ENCODE measurements at regions not wholly inside any gene's neighbourhood (a gene's known extent, or its start where the extent isn't known, plus 50 kb on each side); places are given as distances from the start of the nearest gene placed in this dataset.
"Not testable (repeated sequence)": the region's sequence is repeated elsewhere in the genome, so short reads cannot be mapped to it uniquely, and the experiment has no call there.

DNA sequence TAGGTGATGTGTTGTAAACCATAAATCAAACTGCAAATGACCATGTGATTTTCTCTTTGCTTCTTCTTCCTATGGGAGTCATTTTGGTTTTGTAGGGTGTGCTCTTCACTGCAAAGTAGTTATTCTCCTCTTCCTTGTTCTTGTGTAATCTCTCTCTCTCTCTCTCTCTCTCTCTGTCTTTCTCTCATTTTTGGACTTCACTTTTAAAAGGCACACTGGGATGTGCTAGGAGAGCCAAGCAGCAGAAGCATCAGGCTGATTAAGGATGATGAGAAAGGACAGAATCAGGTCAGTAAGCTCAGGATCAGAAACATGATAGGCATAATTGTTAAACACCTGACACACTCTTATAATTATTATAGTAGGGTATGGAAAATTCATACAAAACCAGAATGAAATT is 505.3 kb upstream of the ZNF608 start:
- DNase-seq (ENCODE audit: low read depth in 2 of 2), result no peak

DNA sequence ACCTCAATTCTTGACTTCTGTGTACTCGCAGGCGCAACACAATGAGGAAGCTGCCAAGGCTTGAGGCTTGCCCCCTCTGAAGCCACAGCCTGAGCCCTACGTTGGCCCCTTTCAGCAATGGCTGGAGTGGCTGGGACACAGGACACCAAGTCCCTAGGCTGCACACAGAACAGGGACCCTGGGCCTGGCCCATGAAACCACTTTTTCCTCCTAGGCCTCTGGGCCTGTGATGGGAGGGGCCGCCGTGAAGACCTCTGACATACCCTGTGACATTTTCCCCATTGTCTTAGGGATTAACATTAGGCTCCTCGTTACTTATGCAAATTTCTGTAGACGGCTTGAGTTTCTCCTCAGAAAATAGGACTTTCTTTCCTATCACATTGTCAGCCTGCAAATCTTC is 507.2 kb upstream of the ZNF608 start:
- DNase-seq (ENCODE audit: low read depth in 2 of 2), result not testable (repeated sequence)

DNA sequence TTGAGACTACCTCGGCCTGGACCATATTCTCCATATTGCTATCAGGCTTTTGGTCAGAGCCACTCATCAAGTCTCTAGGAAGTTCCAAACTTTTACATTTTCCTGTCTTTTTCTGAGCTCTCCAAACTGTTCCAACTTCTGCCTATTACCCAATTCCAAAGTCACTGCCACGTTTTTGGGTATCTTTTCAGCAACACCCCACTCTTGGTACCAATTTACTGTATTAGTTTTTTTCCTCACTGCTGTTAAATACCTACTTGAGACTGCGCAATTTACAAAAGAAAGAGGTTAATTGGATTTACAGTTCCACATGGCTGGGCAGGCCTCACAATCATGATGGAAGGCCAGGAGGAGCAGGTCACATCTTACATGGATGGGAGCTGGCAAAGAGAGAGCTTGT is 507.8 kb upstream of the ZNF608 start:
- no peak for DNase-seq (ENCODE audit: low read depth in 2 of 2)

DNA sequence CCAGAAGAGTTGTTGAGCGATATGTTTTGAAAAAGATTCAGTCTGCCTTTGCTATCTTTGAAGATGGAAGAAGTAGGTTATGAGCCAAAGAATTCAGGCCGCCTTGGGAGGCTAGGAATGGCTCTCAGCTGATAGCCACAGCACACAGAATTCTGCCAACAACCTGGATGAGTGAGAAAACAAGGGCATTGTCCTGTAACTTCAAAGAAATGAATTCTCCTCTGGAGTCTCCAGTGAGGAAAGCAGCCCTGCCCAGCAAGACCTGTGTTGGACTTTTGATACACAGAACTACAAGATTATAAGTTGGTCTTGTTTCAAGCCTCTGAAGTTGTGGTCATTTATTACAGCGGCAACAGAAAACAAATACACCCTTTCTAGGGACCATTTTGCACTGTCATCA is 509.9 kb upstream of the ZNF608 start:
- DNase-seq (ENCODE audit: low read depth in 2 of 2), result no peak

DNA sequence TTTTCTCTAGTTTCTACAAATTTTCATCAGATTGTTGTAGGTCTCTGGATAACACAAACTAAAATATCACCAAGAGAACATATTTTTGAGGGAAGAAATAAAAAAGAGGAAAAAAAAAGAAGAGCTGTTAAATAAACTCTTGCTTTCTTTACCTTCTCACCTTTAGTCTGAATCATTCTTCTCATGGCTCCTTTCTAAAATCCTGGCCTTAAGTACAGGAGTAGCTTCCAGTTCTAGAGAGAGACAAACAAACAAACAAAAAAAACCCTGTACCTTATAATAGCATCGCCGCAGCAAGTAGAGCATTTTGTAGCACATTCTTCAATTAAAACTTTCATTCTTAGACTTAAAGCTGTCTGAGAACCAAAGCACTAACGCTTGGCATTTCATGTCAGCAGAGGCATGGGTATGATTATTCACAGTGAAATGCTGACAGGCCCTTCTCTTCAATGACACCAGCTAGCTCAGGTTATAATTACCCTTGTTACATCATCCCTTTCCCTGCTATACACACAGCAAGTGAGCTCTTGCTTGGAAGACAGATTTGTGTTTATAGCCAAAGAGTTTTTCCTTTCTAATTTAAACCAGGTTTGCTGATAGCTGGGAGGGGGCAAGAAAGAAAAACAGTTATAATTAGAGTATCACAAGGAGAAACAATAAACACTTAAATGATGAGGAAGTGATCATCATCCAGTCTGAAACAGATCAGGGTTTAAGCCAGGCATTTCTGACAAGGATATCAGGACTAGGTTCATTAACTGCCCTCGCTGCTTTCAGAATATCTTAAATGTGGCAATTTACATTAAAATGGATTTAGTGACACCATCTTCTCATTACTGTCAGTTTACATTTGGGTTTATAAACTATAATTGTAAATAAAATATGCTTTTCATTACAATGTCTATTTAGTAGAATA is 510.9 kb upstream of the ZNF608 start:
- DNase-seq (ENCODE audit: low read depth in 2 of 2), result no peak

DNA sequence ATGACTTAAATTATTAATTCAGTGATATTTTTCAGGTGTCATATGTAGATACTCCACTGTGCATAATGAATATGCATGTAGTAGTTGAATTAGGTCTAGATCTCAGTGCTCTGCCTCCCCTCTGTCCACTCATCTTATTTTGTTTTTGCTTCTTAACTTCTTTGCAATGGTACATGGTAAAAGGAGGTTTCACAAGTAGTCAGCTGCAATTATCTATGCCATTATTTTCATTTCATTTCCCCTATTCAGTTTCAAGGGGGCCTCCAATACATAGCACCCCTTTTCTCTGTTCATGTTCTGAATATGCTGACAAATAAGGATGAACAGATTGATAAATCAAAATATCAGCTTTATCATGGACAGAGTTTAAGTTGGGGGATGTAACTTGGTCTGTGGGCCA is 511.6 kb upstream of the ZNF608 start:
- DNase-seq (ENCODE audit: low read depth in 2 of 2), result no peak

DNA sequence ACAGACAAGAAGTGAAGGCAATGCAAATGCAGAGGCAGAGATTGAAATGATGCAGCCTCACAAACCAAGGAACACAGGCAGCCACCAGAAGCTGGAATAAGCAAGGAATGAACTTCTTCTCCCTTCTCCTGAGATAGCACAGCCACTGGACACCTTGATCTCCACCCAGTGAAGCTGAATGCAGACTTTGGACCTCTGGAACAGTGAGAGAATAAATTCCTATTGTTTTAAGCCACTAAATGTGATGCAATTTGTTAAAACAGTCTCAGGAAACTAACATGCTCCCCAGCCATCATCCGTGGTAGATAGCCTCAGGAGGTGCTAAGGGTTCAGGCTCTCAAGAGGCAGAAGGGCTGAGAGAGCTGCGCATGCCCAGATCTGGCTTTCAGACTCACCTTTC is 512.2 kb upstream of the ZNF608 start:
- DNase-seq (ENCODE audit: low read depth in 2 of 2), result no peak

DNA sequence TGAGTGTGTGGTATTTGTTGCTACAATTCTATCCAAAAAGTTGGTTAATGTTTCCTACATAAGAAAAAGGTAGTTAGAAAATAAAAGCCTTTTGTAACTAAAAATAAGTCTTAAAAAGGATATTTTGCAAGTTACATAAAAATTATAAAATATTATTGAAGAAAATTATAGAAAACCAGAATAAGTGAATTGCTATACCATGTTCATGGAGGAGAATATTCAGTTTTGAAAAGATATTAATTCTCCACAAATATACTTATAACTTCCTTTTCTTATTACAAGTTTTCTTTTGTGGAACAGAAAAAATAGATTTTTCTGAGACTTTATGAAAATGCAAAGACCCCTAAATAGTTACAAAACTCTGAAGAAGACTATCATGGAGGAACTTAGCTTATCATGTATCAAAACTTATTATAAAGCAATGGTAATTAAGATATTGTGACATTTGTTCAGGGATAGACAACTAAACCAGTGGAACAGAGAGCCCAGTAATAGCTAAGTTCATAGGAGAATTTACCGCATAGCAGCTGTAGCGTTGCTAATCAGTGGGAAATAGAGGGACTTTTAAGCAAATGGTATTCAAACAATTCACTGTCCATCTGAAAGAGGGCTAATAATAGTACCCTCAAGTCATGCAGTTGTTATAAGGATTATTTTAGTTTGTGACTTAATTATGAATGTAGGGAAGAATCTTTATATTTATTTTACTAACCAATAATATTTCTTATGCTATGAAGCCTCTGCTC is 515.2 kb upstream of the ZNF608 start:
- DNase-seq (ENCODE audit: low read depth in 2 of 2), result no peak

DNA sequence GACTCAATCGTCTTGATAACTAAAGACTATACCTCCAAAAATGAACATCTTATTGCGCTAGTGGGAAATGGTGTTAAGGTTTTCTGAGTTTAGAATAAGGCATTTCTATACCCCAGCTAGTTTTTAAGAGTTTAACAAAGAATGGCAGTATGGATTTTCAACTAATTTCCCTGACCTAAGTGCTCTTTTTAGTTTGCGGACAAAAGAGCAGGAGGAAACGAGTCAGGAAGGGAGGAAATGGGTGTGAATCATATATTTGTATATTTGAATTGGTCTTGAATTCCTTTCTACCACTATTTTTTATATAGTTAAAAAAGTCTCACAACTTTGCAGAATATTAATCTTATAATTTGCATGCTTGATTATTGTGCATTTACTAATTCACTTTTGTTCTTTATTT is 516.3 kb upstream of the ZNF608 start:
- no peak for DNase-seq (ENCODE audit: low read depth in 2 of 2)

DNA sequence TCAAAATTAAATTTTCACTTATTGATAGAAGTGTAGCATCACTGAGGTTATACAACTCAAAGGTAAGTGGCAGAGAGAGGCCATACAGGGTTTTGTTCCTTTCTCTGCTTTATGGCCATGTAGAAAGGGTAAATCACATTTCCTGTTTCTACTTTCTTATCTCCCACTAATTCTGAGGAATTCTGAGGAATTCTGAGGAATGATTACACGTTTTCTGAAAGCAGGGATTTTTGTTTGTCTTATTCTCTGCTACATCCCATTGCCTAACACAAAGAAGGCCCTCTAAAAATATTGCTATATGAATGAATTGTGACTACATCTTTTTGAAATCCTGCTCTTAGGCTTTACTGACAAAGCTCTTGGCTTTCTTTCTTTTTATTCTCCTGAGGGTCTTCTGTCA is 516.9 kb upstream of the ZNF608 start:
- DNase-seq (ENCODE audit: low read depth in 2 of 2), result no peak

DNA sequence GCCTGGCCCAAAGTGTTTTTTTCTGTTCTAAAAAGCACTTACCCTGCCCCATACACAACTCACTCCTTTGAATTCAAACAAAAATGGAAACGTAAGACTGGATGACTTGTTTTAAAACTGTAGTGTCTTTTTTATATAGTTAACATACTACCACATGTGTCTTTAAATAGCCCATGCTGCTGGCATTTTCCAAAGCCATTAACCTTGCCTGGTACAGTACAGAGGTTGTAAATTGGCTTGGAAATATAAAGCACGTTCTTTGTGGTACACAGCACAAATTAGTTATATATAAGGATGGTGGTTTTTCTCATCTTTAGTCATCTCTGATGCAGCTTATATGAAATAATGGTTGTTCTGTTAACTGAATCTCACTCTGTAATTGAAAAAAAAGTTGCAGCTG is 519.7 kb upstream of the ZNF608 start:
- DNase-seq (ENCODE audit: low read depth in 2 of 2), result no peak

DNA sequence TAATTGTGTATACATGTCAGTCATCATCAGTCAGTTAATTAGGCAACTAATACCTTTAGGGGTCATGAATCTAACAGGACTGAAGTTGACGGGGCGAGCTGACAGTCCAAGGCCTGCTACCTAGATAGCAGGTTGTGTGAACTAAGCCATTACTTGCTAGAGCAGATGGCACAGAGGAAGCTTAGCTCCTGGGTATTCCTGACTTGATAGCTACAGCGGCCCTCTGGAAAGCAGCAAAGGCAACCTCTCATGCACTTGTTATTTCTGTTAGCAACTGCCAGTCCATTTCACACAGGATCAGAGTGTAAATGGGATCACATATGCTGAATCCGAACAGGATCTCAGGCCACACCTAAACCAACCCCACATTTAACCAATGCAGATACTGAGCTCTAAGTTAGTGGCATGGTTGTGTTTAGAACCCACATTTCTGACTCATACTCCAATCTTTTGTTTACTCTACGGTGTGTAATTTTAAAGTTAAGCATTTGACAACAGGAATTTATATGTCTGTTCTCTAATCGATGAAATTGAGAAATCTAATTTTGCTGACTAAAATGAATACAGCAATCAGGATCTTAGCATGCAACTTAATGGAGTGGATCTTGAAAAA is 521.3 kb upstream of the ZNF608 start:
- DNase-seq (ENCODE audit: low read depth in 2 of 2), result no peak

DNA sequence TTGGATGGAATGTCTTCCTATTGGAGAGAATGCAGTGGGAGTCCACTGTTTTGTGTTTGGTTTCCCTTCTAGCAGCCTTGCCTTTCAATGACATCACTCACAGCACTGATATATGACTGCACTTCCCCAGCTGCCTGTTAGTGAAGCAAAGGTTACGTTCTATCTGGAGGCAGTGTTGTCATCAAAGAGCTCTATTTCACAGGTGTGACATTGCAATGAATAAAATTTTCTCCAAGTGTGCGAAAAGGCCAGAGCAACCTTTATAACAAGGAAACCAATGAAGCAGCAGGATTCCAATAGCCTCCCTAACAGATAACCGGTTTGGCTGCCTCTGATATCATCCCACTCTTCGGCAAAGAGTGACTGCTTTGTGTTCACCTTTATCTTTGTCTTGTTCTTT is 523.5 kb upstream of the ZNF608 start:
- DNase-seq (ENCODE audit: low read depth in 2 of 2), result no peak

DNA sequence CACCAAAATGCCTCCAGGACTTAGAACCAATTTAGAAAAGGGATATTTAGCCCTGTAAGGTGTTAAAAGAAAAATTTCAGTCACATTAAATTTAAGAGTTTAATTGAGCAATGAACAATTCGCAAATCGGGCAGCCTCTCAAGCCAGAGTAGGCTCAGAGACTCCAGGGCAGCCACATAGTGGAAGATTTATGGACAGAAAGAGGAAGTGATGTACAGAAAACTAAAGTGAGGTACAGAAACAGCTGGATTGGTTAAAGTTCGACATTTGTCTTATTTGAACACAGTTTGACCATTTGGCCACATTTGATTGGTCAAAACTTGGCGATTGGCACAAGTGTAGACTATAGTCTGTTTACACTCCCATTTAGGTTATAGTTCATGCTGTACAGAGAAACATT is 525.9 kb upstream of the ZNF608 start:
- DNase-seq (ENCODE audit: low read depth in 2 of 2), result no peak

DNA sequence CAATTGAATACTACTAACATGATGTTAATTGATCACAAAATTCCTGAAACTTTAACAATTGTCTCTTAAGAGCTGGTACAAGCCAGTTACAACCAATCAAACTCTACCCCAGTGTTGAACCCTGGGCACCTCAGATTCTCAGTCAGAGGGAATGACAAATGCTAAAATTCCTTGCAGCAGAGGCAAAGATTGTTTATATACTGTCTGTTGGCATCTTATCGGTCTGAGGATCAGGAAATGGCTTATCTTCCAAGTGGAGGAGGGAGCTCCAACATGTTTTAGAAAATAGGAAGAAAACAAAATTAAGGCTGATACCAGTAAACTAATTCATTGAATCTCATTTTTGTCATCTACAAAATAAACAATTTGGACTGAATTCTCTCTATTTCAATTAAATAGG is 527.8 kb upstream of the ZNF608 start:
- DNase-seq (ENCODE audit: low read depth in 2 of 2), result no peak

DNA sequence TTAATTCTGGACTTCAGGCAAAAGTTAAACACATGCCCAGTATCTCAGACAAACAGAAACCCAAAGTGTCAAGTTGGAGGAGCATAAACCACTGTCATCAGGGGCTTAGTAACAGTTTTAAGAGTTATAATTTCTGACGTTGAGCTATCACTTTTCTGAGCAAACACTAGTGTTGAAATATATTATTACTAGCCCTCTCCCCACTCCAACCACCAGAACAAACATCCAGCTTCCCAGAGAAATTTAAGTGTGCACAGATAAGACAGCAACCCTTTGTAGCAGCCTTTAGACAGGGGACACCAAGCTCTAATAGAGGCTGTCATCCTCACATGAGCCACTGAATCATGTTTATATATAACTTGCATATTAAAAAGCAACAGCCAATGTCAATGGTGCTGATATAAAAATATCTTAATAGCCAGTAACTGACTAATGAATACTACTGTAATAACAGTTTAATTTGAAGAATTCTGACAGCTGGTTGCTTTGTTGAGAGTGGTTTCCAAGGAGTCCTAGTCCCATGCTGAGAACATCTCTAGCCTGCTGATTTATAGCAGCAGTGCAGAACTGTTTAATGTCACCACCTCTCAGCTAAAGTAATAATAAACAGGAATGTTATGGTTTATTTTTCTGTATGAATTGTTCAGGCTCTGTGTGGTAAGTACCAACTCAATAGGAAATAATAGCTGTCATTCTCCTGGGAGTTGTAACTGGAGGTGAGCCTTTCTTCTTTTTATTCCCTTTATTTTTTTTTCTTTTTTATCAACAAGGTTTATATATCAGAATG is 528.7 kb upstream of the ZNF608 start:
- DNase-seq (ENCODE audit: low read depth in 2 of 2), result no peak

DNA sequence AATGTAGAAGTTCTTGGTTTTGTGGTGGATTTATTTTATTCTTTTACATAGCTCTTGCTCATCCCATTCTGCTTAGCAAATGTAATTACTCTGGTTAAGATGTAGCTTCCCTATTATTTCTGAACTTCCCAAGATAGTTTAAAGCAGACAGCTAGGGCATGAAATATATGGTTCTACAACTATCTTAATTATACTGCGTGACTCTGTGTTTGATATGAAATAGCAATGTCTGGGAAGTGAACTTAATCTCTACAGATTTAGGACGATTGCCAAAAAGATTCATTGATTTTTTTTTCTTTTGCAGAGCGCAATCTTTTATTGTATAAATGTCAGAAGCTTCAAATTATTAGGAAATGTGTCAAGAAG is 529.3 kb upstream of the ZNF608 start:
- DNase-seq (ENCODE audit: low read depth in 2 of 2), result no peak

DNA sequence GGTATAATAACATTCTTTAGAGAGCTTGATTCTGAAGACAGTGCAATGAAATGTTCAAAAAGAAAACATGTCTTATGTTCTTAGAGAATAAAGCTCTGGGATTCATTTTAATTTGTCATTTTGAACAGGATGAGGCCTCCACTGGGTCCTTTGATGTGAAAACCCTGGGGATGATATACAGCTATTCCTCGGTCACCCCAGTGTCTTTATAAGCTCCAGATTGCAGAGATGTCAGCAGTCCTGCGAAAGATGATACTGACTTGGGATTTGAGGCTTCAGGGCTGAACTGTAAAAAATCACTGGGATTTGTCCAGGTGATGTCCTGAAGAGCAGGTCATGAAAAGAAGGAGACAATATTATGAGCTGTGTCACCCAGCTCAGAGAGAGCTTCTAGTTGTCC is 529.7 kb upstream of the ZNF608 start:
- no peak for DNase-seq (ENCODE audit: low read depth in 2 of 2)

DNA sequence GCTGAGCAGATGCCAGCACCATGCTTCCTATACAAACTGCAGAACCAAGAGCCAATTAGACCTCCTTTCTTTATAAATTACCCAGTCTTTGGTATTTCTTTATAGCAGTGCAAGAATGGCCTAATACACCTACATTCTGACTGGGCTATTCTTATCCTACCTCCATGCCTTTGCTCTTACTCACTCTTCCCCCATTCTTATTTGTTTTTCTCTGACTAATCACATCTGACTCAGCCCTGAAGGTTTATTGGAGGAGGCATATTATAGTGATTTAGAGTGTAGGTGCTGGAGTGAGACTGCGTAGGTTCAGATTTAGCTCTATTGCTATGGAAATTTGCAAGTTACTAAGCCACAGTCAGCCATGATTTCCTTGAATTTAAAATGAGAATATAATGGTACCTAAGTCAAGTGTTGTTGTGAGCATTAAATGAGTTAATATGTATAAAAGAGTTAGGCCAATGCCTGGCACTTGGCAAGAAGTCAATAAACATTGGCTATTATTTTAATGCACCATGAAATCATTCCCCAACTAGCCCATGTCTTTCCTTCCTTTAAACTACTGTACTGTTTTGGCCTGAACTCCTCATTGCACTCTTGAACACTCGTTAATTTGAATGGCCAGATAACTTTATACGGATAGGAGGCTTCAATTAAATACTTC is 531.2 kb upstream of the ZNF608 start:
- no peak for DNase-seq (ENCODE audit: low read depth in 2 of 2)

DNA sequence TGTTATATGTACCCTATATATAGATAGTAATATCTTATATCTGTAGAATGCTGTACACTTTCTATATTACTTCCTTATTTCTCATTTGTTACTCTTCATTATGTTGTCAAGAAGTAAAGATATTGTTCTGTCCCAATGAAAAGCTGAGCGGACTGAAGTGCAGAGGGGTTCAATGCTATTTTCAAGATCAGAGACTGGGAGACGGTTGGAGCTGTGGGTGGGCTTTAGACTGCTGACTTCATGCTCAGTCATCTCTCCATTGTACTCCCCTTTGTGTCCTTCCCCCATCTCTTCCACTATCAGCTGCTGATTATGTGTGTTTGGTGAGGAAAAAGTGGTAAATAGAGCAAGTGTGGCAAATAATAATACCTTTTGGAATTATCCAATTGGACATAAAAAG is 532.3 kb upstream of the ZNF608 start:
- DNase-seq (ENCODE audit: low read depth in 2 of 2), result no peak

DNA sequence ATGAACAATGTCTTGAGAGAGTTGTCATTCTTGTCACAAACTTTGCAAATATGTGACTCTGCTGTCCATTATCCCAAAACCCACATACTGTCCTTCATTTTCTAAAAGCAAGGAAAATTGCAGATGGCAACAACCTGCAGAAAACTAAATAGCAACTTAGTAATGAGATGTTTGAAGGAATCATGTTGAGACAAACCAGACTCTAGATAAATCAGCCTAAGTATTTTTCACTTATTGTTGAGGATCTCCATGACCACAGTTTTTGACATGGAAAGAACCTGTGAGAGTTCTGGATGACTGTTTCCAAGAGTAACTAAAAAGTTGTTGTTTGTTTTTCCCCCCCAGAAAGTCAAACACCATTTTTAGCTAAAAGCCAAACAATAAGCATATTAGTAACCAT is 535.2 kb upstream of the ZNF608 start:
- no peak for DNase-seq (ENCODE audit: low read depth in 2 of 2)

DNA sequence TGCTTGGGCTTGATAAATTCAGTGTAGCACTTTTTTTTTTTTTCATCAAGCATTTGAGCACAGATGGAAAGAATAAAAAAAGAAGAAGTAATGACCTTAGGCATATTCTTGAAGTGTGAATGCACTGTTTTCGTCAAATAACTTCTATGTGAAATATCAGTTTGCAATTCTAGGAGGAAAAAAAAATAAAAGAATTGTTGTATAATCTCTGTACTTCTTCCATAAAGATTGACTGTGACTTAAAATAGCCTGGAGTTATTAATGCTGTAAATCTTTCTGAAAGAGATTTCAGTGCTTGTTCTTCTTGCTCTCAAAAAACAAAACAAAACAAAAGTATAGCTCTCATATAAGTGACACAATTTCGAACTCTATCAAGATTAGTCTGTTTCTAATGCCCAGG is 536.9 kb upstream of the ZNF608 start:
- no peak for DNase-seq (ENCODE audit: low read depth in 2 of 2)

Measured in stimulated activated CD8-positive, alpha-beta memory T cell treated with anti-CD3 and anti-CD28 coated beads, Interleukin-2, amount 100 ng/mL, for 1 hour (primary cell).